Stomach (tissue), 4 donors: ENCODE measurements at regions not wholly inside any gene's neighbourhood (a gene's known extent, or its start where the extent isn't known, plus 50 kb on each side); places are given as distances from the start of the nearest gene placed in this dataset.

Experiments used
- POLR2A ChIP-seq, 4 donors: fragments of 450-650 bp; IDR thresholded peaks; one replicate each; pipeline ENCODE4 v1.6.1; 2016; ENCODE audit warnings: antibody characterized with exemption in 4 of 4, control low read depth in 2 of 4, mild to moderate bottlenecking in 1 of 4, moderate library complexity in 1 of 4
- TF ChIP-seq, protein P1 (sequence below), 7 experiments: fragments of 450-650 bp in 4 of 7; fragments of 200-600 bp in 3 of 7; sonication (generic) in 3 of 7; IDR thresholded peaks; one replicate each; pipeline ENCODE4 v1.5.1; 2016 to 2019; ENCODE audit warnings: antibody characterized with exemption in 7 of 7, control low read depth in 2 of 7, mild to moderate bottlenecking in 1 of 7

GRCh38 chrX:537151-537550, 93.4 kb upstream of the SHOX start:
- TF ChIP-seq, protein P1, sequence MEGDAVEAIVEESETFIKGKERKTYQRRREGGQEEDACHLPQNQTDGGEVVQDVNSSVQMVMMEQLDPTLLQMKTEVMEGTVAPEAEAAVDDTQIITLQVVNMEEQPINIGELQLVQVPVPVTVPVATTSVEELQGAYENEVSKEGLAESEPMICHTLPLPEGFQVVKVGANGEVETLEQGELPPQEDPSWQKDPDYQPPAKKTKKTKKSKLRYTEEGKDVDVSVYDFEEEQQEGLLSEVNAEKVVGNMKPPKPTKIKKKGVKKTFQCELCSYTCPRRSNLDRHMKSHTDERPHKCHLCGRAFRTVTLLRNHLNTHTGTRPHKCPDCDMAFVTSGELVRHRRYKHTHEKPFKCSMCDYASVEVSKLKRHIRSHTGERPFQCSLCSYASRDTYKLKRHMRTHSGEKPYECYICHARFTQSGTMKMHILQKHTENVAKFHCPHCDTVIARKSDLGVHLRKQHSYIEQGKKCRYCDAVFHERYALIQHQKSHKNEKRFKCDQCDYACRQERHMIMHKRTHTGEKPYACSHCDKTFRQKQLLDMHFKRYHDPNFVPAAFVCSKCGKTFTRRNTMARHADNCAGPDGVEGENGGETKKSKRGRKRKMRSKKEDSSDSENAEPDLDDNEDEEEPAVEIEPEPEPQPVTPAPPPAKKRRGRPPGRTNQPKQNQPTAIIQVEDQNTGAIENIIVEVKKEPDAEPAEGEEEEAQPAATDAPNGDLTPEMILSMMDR (IDR thresholded peaks at IDR 0.05): no peak
- no peak for TF ChIP-seq POLR2A (IDR thresholded peaks at IDR 0.05)
